ENCODE measurements at regions not wholly inside any gene's neighbourhood (a gene's known extent, or its start where the extent isn't known, plus 50 kb on each side); places are given as distances from the start of the nearest gene placed in this dataset.

- no peaks in the 10 kb centered on the region for H3K4me1 ChIP-seq (ENCODE audit: insufficient read depth, insufficient read length)
- H3K9ac ChIP-seq (ENCODE audit: insufficient read length, low read depth): no peak overlapping the region
- no peak overlapping the region for H3K4me3 ChIP-seq (ENCODE audit: insufficient read length, low read depth)
- peaks cover 6% of the 10 kb centered on the region; the same call in 1 of the 2 replicates for H3K9me3 ChIP-seq (ENCODE audit: insufficient read depth, low read length)
- no peaks in the 10 kb centered on the region for H3K27me3 ChIP-seq (ENCODE audit: insufficient read depth, insufficient read length)
- no peak for DNase-seq (ENCODE audit: low read depth, low spot score)
- TF ChIP-seq YY1 (IDR thresholded peaks at IDR 0.05; ENCODE audit: insufficient read depth, insufficient read length): no peak
- TF ChIP-seq SUZ12 (IDR thresholded peaks at IDR 0.05; ENCODE audit: extremely low read depth, insufficient read depth, insufficient read length): no peak
- TF ChIP-seq ZNF274 (IDR thresholded peaks at IDR 0.05; ENCODE audit: low read depth, low read length): no peak
- no peaks in the 10 kb centered on the region for H3K36me3 ChIP-seq (ENCODE audit: insufficient read depth, insufficient read length, low read length)
Observed at GRCh38 chr7:20519645-20520044, 95.8 kb upstream of the ABCB5 start.

- Histone ChIP-seq H3K4me3 (ENCODE audit: insufficient read length, low read depth) (no peak overlapping the region), H3K4me1 (ENCODE audit: insufficient read depth, insufficient read length) (no peaks in the 10 kb centered on the region), H3K36me3 (ENCODE audit: insufficient read depth, insufficient read length, low read length) (no peaks in the 10 kb centered on the region), H3K9ac (ENCODE audit: insufficient read length, low read depth) (no peak overlapping the region), H3K27me3 (ENCODE audit: insufficient read depth, insufficient read length) (no peaks in the 10 kb centered on the region), H3K9me3 (ENCODE audit: insufficient read depth, low read length) (peaks cover 6% of the 10 kb centered on the region; the same call in 1 of the 2 replicates)
- TF ChIP-seq SUZ12 (IDR thresholded peaks at IDR 0.05; ENCODE audit: extremely low read depth, insufficient read depth, insufficient read length) (no peak), YY1 (IDR thresholded peaks at IDR 0.05; ENCODE audit: insufficient read depth, insufficient read length) (no peak), ZNF274 (IDR thresholded peaks at IDR 0.05; ENCODE audit: low read depth, low read length) (no peak)
- DNase-seq (ENCODE audit: low read depth, low spot score): no peak
Observed at GRCh38 chr7:20520530-20520929, 94.9 kb upstream of the ABCB5 start.

- Histone ChIP-seq H3K4me1 (ENCODE audit: insufficient read depth, insufficient read length) (no peaks in the 10 kb centered on the region), H3K27me3 (ENCODE audit: insufficient read depth, insufficient read length) (no peaks in the 10 kb centered on the region), H3K36me3 (ENCODE audit: insufficient read depth, insufficient read length, low read length) (no peaks in the 10 kb centered on the region), H3K4me3 (ENCODE audit: insufficient read length, low read depth) (no peak overlapping the region), H3K9me3 (ENCODE audit: insufficient read depth, low read length) (peaks cover 6% of the 10 kb centered on the region; the same call in 1 of the 2 replicates), H3K9ac (ENCODE audit: insufficient read length, low read depth) (no peak overlapping the region)
- no peak for DNase-seq (ENCODE audit: low read depth, low spot score)
- TF ChIP-seq SUZ12 (IDR thresholded peaks at IDR 0.05; ENCODE audit: extremely low read depth, insufficient read depth, insufficient read length) (no peak), ZNF274 (IDR thresholded peaks at IDR 0.05; ENCODE audit: low read depth, low read length) (no peak), YY1 (IDR thresholded peaks at IDR 0.05; ENCODE audit: insufficient read depth, insufficient read length) (no peak)
Observed at GRCh38 chr7:20521243-20521642, 94.2 kb upstream of the ABCB5 start.

GRCh38 chr7:20529260-20529659, 86.2 kb upstream of the ABCB5 start:
- no peaks in the 10 kb centered on the region for H3K4me1 ChIP-seq (ENCODE audit: insufficient read depth, insufficient read length)
- DNase-seq (ENCODE audit: low read depth, low spot score): no peak
- H3K27me3 ChIP-seq (ENCODE audit: insufficient read depth, insufficient read length): no peaks in the 10 kb centered on the region
- no peak overlapping the region for H3K4me3 ChIP-seq (ENCODE audit: insufficient read length, low read depth)
- no peaks in the 10 kb centered on the region for H3K36me3 ChIP-seq (ENCODE audit: insufficient read depth, insufficient read length, low read length)
- no peak for TF ChIP-seq SUZ12 (IDR thresholded peaks at IDR 0.05; ENCODE audit: extremely low read depth, insufficient read depth, insufficient read length)
- no peak for TF ChIP-seq YY1 (IDR thresholded peaks at IDR 0.05; ENCODE audit: insufficient read depth, insufficient read length)
- no peak for TF ChIP-seq ZNF274 (IDR thresholded peaks at IDR 0.05; ENCODE audit: low read depth, low read length)
- H3K9me3 ChIP-seq (ENCODE audit: insufficient read depth, low read length): peaks cover 16% of the 10 kb centered on the region
- H3K9ac ChIP-seq (ENCODE audit: insufficient read length, low read depth): no peak overlapping the region

GRCh38 chr7:20532890-20533289, 82.6 kb upstream of the ABCB5 start:
- DNase-seq (ENCODE audit: low read depth, low spot score): no peak
- H3K4me1 ChIP-seq (ENCODE audit: insufficient read depth, insufficient read length): no peaks in the 10 kb centered on the region
- TF ChIP-seq YY1 (IDR thresholded peaks at IDR 0.05; ENCODE audit: insufficient read depth, insufficient read length): no peak
- no peak for TF ChIP-seq ZNF274 (IDR thresholded peaks at IDR 0.05; ENCODE audit: low read depth, low read length)
- H3K4me3 ChIP-seq (ENCODE audit: insufficient read length, low read depth): no peak overlapping the region
- H3K36me3 ChIP-seq (ENCODE audit: insufficient read depth, insufficient read length, low read length): no peaks in the 10 kb centered on the region
- no peaks in the 10 kb centered on the region for H3K27me3 ChIP-seq (ENCODE audit: insufficient read depth, insufficient read length)
- no peak overlapping the region for H3K9ac ChIP-seq (ENCODE audit: insufficient read length, low read depth)
- H3K9me3 ChIP-seq (ENCODE audit: insufficient read depth, low read length): peaks cover 14% of the 10 kb centered on the region

- Histone ChIP-seq H3K36me3 (ENCODE audit: insufficient read depth, insufficient read length, low read length) (no peaks in the 10 kb centered on the region), H3K4me1 (ENCODE audit: insufficient read depth, insufficient read length) (no peaks in the 10 kb centered on the region), H3K4me3 (ENCODE audit: insufficient read length, low read depth) (no peak overlapping the region), H3K9ac (ENCODE audit: insufficient read length, low read depth) (no peak overlapping the region), H3K9me3 (ENCODE audit: insufficient read depth, low read length) (peaks cover under 1% of the 10 kb centered on the region; the same call in 1 of the 2 replicates), H3K27me3 (ENCODE audit: insufficient read depth, insufficient read length) (no peaks in the 10 kb centered on the region)
- no peak for TF ChIP-seq SUZ12 (IDR thresholded peaks at IDR 0.05; ENCODE audit: extremely low read depth, insufficient read depth, insufficient read length)
- no peak for TF ChIP-seq ZNF274 (IDR thresholded peaks at IDR 0.05; ENCODE audit: low read depth, low read length)
- no peak for TF ChIP-seq YY1 (IDR thresholded peaks at IDR 0.05; ENCODE audit: insufficient read depth, insufficient read length)
- no peak for DNase-seq (ENCODE audit: low read depth, low spot score)
Observed at GRCh38 chr7:20534543-20534942, 80.9 kb upstream of the ABCB5 start.

GRCh38 chr7:20535541-20535940, 79.9 kb upstream of the ABCB5 start:
- no peaks in the 10 kb centered on the region for H3K9me3 ChIP-seq (ENCODE audit: insufficient read depth, low read length)
- no peak overlapping the region for H3K4me3 ChIP-seq (ENCODE audit: insufficient read length, low read depth)
- no peaks in the 10 kb centered on the region for H3K4me1 ChIP-seq (ENCODE audit: insufficient read depth, insufficient read length)
- DNase-seq (ENCODE audit: low read depth, low spot score): no peak
- no peaks in the 10 kb centered on the region for H3K36me3 ChIP-seq (ENCODE audit: insufficient read depth, insufficient read length, low read length)
- TF ChIP-seq YY1 (IDR thresholded peaks at IDR 0.05; ENCODE audit: insufficient read depth, insufficient read length): no peak
- no peak for TF ChIP-seq ZNF274 (IDR thresholded peaks at IDR 0.05; ENCODE audit: low read depth, low read length)
- no peak for TF ChIP-seq SUZ12 (IDR thresholded peaks at IDR 0.05; ENCODE audit: extremely low read depth, insufficient read depth, insufficient read length)
- H3K27me3 ChIP-seq (ENCODE audit: insufficient read depth, insufficient read length): no peaks in the 10 kb centered on the region
- H3K9ac ChIP-seq (ENCODE audit: insufficient read length, low read depth): no peak overlapping the region
